ENCODE measurements at regions not wholly inside any gene's neighbourhood (a gene's known extent, or its start where the extent isn't known, plus 50 kb on each side); places are given as distances from the start of the nearest gene placed in this dataset.

- TF ChIP-seq SMAD3 (CRISPR knock-in tag; conservative IDR thresholded peaks at IDR 0.05) (no peak), ATF3 (IDR thresholded peaks at IDR 0.05) (no peak), ATF3 (CRISPR knock-in tag; conservative IDR thresholded peaks at IDR 0.05) (no peak), PRDM10 (IDR thresholded peaks at IDR 0.05; ENCODE audit: partially characterized antibody) (no peak), MTA3 (IDR thresholded peaks at IDR 0.05; ENCODE audit: borderline replicate concordance) (no peak)
Measured at GRCh38 chr10:28963539-28964221, 286.4 kb downstream of the BAMBI start.
